Sigmoid colon (tissue), 6 donors: ENCODE measurements at regions not wholly inside any gene's neighbourhood (a gene's known extent, or its start where the extent isn't known, plus 50 kb on each side); places are given as distances from the start of the nearest gene placed in this dataset.

Experiments used
- DNase-seq: peaks from one replicate; pipeline ENCODE4 v3.0.0-alpha.2; 2019
- H3K27ac ChIP-seq, 4 donors: fragments of 200-600 bp; sonication (generic); one replicate each; pipeline ENCODE4 v1.5.1; 2016 to 2019; ENCODE audit warnings: mild to moderate bottlenecking in 1 of 4
- H3K27me3 ChIP-seq, 3 donors: fragments of 200-600 bp; sonication (generic); one replicate each; pipeline ENCODE4 v1.5.1; 2019; ENCODE audit warnings: mild to moderate bottlenecking in 1 of 3
- H3K36me3 ChIP-seq, 4 donors: fragments of 200-600 bp; sonication (generic); one replicate each; pipeline ENCODE4 v1.5.1; 2016 to 2019
- H3K4me1 ChIP-seq, 4 donors: fragments of 200-600 bp; sonication (generic); one replicate each; pipeline ENCODE4 v1.5.1; 2017 to 2019
- H3K4me3 ChIP-seq, 4 donors: fragments of 200-600 bp; sonication (generic); one replicate each; pipeline ENCODE4 v1.5.1; 2017 to 2019; ENCODE audit warnings: mild to moderate bottlenecking in 2 of 4, moderate library complexity in 1 of 4
- H3K9me3 ChIP-seq, 4 donors: fragments of 200-600 bp in 3 of 4; sonication (generic) in 3 of 4; one replicate each; pipeline versions ENCODE4 v1.5.1 to v1.6.1; 2013 to 2019
- EP300 ChIP-seq, 4 donors: sonication (generic); formaldehyde crosslinking; IDR thresholded peaks; one replicate each; pipeline ENCODE4 v1.6.1; 2017; ENCODE audit warnings: antibody characterized with exemption in 4 of 4
- POLR2A ChIP-seq, 2 donors: fragments of 450-650 bp; IDR thresholded peaks; one replicate each; pipeline ENCODE4 v1.6.1; 2016; ENCODE audit warnings: antibody characterized with exemption in 2 of 2, mild to moderate bottlenecking in 2 of 2, moderate library complexity in 2 of 2
- POLR2AphosphoS5 ChIP-seq, 4 donors: sonication (generic); formaldehyde crosslinking; IDR thresholded peaks; one replicate each; pipeline ENCODE4 v1.6.1; 2017; ENCODE audit warnings: antibody characterized with exemption in 4 of 4
- WGBS, 2 donors: extraction: QIAGEN DNeasy Blood & Tissue Kit; methylation state at CpG; one replicate each; pipeline ENCODE4 v1.1.7; 2013; 5-methylcytosine and 5-hydroxymethylcytosine counted together
- intact Hi-C: fragments of 100-400 bp; cut with DNase I; formaldehyde crosslinking; loops from one replicate; pipeline ENCODE4 v1.15.1; 2023
- TF ChIP-seq, protein P1 (sequence below), 4 experiments: fragments of 450-650 bp in 3 of 4; fragments of 200-600 bp in 1 of 4; IDR thresholded peaks; one replicate each; pipeline ENCODE4 v1.5.1; 2016 to 2019; ENCODE audit warnings: antibody characterized with exemption in 4 of 4, mild to moderate bottlenecking in 3 of 4, moderate library complexity in 2 of 4
- donor health status: healthy with polysubstance abuse.
- donor health status: healthy.

DNA sequence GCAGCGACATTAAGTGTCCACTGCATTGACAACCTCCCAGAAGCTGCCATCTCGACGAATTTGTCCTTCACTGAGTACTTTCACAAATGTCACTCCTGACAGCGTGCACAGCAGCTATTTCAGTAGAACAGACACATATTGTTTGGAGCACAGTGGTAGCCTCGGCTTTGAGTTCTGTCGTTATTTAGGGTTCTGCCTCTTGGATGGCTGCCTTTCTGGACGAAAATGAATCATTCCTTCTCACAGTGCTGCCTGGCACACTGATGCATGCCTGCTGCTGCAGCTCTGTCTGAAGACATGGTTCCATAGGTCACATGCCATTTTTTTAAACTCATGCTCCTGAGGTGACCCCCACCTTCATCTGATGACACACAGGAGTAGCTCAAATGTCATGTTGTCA is 477.0 kb downstream of the C6orf118 start:
- TF ChIP-seq POLR2A (IDR thresholded peaks at IDR 0.05), result no peak
- H3K27ac ChIP-seq, result no peak overlapping the region

GRCh38 chr6:164827537-164827936 is 481.9 kb downstream of the C6orf118 start:
- no peak for DNase-seq
- no peaks in the 10 kb centered on the region for H3K27me3 ChIP-seq
- intact Hi-C loops, result no loop called here
- H3K4me3 ChIP-seq, result no peak overlapping the region
- no peaks in the 10 kb centered on the region for H3K4me1 ChIP-seq
- peaks cover 0 to 16% (median 0%) of the 10 kb centered on the region in 4 donors for H3K9me3 ChIP-seq
- H3K27ac ChIP-seq, result no peak overlapping the region
- no peaks in the 10 kb centered on the region for H3K36me3 ChIP-seq
- 78 to 85% methylated on average over 8 of the region's 8 CpGs for WGBS, 2 donors
- no peak for TF ChIP-seq EP300 (IDR thresholded peaks at IDR 0.05)
- no peak for TF ChIP-seq POLR2A (IDR thresholded peaks at IDR 0.05)
- TF ChIP-seq, protein P1, sequence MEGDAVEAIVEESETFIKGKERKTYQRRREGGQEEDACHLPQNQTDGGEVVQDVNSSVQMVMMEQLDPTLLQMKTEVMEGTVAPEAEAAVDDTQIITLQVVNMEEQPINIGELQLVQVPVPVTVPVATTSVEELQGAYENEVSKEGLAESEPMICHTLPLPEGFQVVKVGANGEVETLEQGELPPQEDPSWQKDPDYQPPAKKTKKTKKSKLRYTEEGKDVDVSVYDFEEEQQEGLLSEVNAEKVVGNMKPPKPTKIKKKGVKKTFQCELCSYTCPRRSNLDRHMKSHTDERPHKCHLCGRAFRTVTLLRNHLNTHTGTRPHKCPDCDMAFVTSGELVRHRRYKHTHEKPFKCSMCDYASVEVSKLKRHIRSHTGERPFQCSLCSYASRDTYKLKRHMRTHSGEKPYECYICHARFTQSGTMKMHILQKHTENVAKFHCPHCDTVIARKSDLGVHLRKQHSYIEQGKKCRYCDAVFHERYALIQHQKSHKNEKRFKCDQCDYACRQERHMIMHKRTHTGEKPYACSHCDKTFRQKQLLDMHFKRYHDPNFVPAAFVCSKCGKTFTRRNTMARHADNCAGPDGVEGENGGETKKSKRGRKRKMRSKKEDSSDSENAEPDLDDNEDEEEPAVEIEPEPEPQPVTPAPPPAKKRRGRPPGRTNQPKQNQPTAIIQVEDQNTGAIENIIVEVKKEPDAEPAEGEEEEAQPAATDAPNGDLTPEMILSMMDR (IDR thresholded peaks at IDR 0.05), result no peak
- TF ChIP-seq POLR2AphosphoS5 (IDR thresholded peaks at IDR 0.05), result no peak

More for the DNA sequence above, 477.0 kb downstream of the C6orf118 start:
- H3K4me1 ChIP-seq, result no peaks in the 10 kb centered on the region
- no peak overlapping the region for H3K4me3 ChIP-seq
- WGBS, 2 donors, result 75% methylated on average over 7 of the region's 7 CpGs
- no peaks in the 10 kb centered on the region for H3K27me3 ChIP-seq
- no peak for DNase-seq
- H3K36me3 ChIP-seq, result no peaks in the 10 kb centered on the region
- intact Hi-C loops, result no loop called here
- peaks cover 0 to 10% (median 0%) of the 10 kb centered on the region in 4 donors for H3K9me3 ChIP-seq

DNA sequence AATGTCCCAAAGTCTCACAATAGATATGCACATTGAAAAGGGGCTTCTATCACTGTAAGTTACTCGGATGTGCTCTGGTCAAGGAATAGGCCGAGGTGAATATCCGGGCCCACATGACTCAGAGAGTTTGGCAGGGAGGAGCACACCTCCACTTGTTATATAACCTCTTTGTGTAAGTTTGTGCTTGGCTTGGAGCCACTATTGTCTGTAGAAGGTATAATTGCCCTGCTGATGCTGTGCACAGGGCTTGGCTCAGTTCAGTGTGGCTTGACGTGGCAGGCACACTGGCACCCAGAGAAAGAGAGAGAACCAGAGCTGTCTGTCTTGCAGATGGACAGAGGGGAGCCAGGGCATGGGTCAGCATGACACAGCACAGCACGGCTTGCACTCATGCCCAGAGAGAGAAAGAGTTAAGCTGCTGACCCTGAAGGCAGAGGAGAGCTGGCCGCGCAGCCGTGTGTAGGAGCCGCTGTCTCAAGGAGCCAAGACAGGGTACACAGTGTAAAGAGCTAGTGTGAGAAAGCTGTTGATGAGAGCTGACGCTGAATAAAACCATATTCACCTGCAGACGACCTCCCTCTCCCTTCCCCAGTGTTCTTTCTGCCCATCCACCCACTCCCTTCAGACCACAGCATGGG is 482.5 kb downstream of the C6orf118 start:
- H3K4me1 ChIP-seq, result no peaks in the 10 kb centered on the region
- intact Hi-C loops, result no loop called here
- no peak for DNase-seq
- no peaks in the 10 kb centered on the region for H3K36me3 ChIP-seq
- peaks cover 0 to 16% (median 0%) of the 10 kb centered on the region in 4 donors for H3K9me3 ChIP-seq
- H3K27ac ChIP-seq, result no peak overlapping the region
- TF ChIP-seq POLR2AphosphoS5 (IDR thresholded peaks at IDR 0.05), result no peak
- TF ChIP-seq, protein P1 (IDR thresholded peaks at IDR 0.05), result no peak
- TF ChIP-seq EP300 (IDR thresholded peaks at IDR 0.05), result no peak
- TF ChIP-seq POLR2A (IDR thresholded peaks at IDR 0.05), result no peak
- WGBS, 2 donors, result 70 to 75% methylated on average over 11 of the region's 11 CpGs
- H3K27me3 ChIP-seq, result no peaks in the 10 kb centered on the region
- H3K4me3 ChIP-seq, result no peak overlapping the region

DNA sequence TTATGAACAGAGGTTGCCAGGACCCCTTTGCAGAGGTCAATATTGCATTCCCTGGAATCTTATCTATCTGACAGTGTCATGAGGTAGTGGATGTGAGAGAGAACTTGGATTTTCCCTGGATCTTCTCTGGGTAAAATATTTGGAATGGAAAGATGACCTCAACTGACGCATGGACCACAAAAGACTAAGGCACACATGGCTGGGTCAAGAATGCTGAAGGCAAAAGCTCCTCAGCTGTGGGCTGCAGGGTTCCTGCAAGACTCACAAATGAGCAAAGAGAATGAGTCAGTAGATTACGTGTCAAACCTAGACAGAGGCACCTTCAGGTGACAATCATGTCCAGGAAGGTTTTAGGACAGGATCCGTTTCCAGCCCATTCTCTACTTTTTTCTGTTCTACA is 484.0 kb downstream of the C6orf118 start:
- Histone ChIP-seq H3K9me3 (peaks cover 0 to 16% (median 0%) of the 10 kb centered on the region in 4 donors), H3K4me1 (no peaks in the 10 kb centered on the region), H3K4me3 (no peak overlapping the region), H3K36me3 (no peaks in the 10 kb centered on the region), H3K27me3 (no peaks in the 10 kb centered on the region), H3K27ac (no peak overlapping the region)
- TF ChIP-seq POLR2A (IDR thresholded peaks at IDR 0.05), result no peak
- TF ChIP-seq EP300 (IDR thresholded peaks at IDR 0.05), result no peak
- TF ChIP-seq POLR2AphosphoS5 (IDR thresholded peaks at IDR 0.05), result no peak
- TF ChIP-seq, protein P1 (IDR thresholded peaks at IDR 0.05), result no peak
- intact Hi-C loops, result no loop called here
- DNase-seq, result no peak
- WGBS, 2 donors, result 87 to 90% methylated on average over 3 of the region's 3 CpGs

GRCh38 chr6:164817662-164818061 is 491.7 kb downstream of the C6orf118 start:
- TF ChIP-seq POLR2AphosphoS5 (IDR thresholded peaks at IDR 0.05) (no peak), EP300 (IDR thresholded peaks at IDR 0.05) (no peak), POLR2A (IDR thresholded peaks at IDR 0.05) (no peak)
- TF ChIP-seq, protein P1 (IDR thresholded peaks at IDR 0.05), result no peak
- no peak for DNase-seq
- Histone ChIP-seq H3K27ac (no peak overlapping the region), H3K4me1 (no peaks in the 10 kb centered on the region), H3K36me3 (no peaks in the 10 kb centered on the region), H3K9me3 (no peaks in the 10 kb centered on the region), H3K27me3 (no peaks in the 10 kb centered on the region), H3K4me3 (no peak overlapping the region)
- intact Hi-C loops, result no loop called here
- 93 to 94% methylated on average over 1 of the region's 1 CpG for WGBS, 2 donors
